Endodermal cell (in vitro differentiated cells): ENCODE measurements at regions not wholly inside any gene's neighbourhood (a gene's known extent, or its start where the extent isn't known, plus 50 kb on each side); places are given as distances from the start of the nearest gene placed in this dataset.

Experiments used
- DNase-seq: peaks from one replicate; pipeline ENCODE4 v3.0.0-alpha.2; 2017
- H3K27ac ChIP-seq: 2 replicates; pipeline ENCODE4 v1.5.1; 2013; ENCODE audit warnings: mild to moderate bottlenecking, low read depth, low read length, moderate library complexity
- H3K27me3 ChIP-seq: 2 replicates; pipeline ENCODE4 v1.6.1; 2013; ENCODE audit warnings: mild to moderate bottlenecking, low read length, moderate library complexity; ENCODE audit not compliant: insufficient read depth, control insufficient read depth, poor library complexity, severe bottlenecking
- H3K36me3 ChIP-seq: 2 replicates; pipeline ENCODE4 v1.7.0; 2013; ENCODE audit warnings: mild to moderate bottlenecking, low read length, moderate library complexity; ENCODE audit not compliant: control insufficient read depth, insufficient read depth
- H3K4me1 ChIP-seq: one replicate; pipeline ENCODE4 v1.7.0; 2013; ENCODE audit warnings: low read length; ENCODE audit not compliant: control insufficient read depth, insufficient read depth
- H3K4me3 ChIP-seq: 2 replicates; pipeline ENCODE4 v1.5.1; 2013; ENCODE audit warnings: mild to moderate bottlenecking, low read length, moderate library complexity
- H3K9ac ChIP-seq: 2 replicates; pipeline ENCODE4 v1.6.1; 2013; ENCODE audit warnings: mild to moderate bottlenecking, low read length, moderate library complexity; ENCODE audit not compliant: poor library complexity, severe bottlenecking; ENCODE audit errors: extremely low read depth
- H3K9me3 ChIP-seq: 2 replicates; pipeline ENCODE4 v1.6.1; 2013; ENCODE audit warnings: mild to moderate bottlenecking, low read length, moderate library complexity; ENCODE audit not compliant: control insufficient read depth
- H3K27ac Mint-ChIP-seq: 2 replicates; pipeline ENCODE4 v1.8.0; 2020; ENCODE audit warnings: mixed read lengths
- H3K27me3 Mint-ChIP-seq: 2 replicates; pipeline ENCODE4 v1.8.0; 2021; ENCODE audit warnings: mild to moderate bottlenecking, mixed read lengths; ENCODE audit not compliant: insufficient read depth
- H3K36me3 Mint-ChIP-seq: 2 replicates; pipeline ENCODE4 v1.8.0; 2020; ENCODE audit warnings: low read depth, mixed read lengths
- H3K4me1 Mint-ChIP-seq: 2 replicates; pipeline ENCODE4 v1.8.0; 2020; ENCODE audit warnings: mixed read lengths
- H3K4me3 Mint-ChIP-seq: 2 replicates; pipeline ENCODE4 v1.8.0; 2020; ENCODE audit warnings: mild to moderate bottlenecking, moderate library complexity, mixed read lengths
- H3K9me3 Mint-ChIP-seq: 2 replicates; pipeline ENCODE4 v1.8.0; 2020; ENCODE audit warnings: mild to moderate bottlenecking, mixed read lengths
- CTCF ChIP-seq: fragments of 200-600 bp; sonication (generic); conservative IDR thresholded peaks from 2 replicates; pipeline ENCODE4 v1.5.0; 2021; ENCODE audit warnings: antibody characterized with exemption, mild to moderate bottlenecking
- WGBS, 2 experiments: methylation state at CpG; one replicate each; pipeline versions ENCODE4 v1.1.5 to v1.1.7; 2013; ENCODE audit warnings: missing lambda C conversion rate in 2 of 2, mixed read lengths in 1 of 2; ENCODE audit not compliant: insufficient coverage in 1 of 2, insufficient read length in 1 of 2; 5-methylcytosine and 5-hydroxymethylcytosine counted together

GRCh38 chr2:42971381-42971780 is 179.0 kb upstream of the HAAO start:
- Mint-ChIP-seq H3K27ac (no peak overlapping the region), H3K4me1 (peaks cover 4% of the 10 kb centered on the region), H3K4me3 (no peak overlapping the region), H3K36me3 (peaks cover 2% of the 10 kb centered on the region), H3K9me3 (peaks cover 3% of the 10 kb centered on the region), H3K27me3 (peaks cover 2% of the 10 kb centered on the region)
- WGBS, 2 experiments = 82 to 97% methylated on average over 4 to 8 of the region's 8 CpGs
- no peak for DNase-seq
- Histone ChIP-seq H3K4me1 (no peaks in the 10 kb centered on the region), H3K27me3 (no peaks in the 10 kb centered on the region), H3K36me3 (no peaks in the 10 kb centered on the region), H3K4me3 (no peak overlapping the region), H3K9ac (no peak overlapping the region), H3K27ac (no peak overlapping the region), H3K9me3 (no peaks in the 10 kb centered on the region)
- TF ChIP-seq CTCF = no peak

DNA sequence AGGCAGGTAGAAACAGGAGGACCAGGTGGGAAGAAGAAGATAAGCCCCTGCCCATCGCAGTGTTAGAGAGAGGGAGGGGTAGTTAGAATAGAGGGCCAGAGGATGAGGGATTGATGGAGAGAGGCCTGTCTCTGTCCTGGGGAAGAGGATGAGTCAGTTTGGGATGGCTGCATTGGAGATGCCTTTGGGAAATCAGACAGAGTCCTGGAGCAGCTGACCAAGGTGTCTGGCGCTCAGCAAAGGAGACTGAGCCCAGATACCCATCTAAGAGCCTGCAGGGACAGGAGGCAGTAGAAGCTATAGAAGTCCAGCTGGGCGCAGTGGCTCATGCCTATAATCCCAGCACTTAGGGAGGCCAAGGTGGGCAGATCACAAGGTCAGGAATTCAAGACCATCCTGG is 177.8 kb upstream of the HAAO start:
- Mint-ChIP-seq H3K4me3 (no peak overlapping the region), H3K4me1 (peaks cover 12% of the 10 kb centered on the region), H3K27me3 (peaks cover 2% of the 10 kb centered on the region), H3K36me3 (peaks cover 2% of the 10 kb centered on the region), H3K9me3 (peaks cover 3% of the 10 kb centered on the region), H3K27ac (no peak overlapping the region)
- Histone ChIP-seq H3K9me3 (no peaks in the 10 kb centered on the region), H3K4me3 (no peak overlapping the region), H3K27me3 (no peaks in the 10 kb centered on the region), H3K36me3 (no peaks in the 10 kb centered on the region), H3K4me1 (no peaks in the 10 kb centered on the region), H3K27ac (no peak overlapping the region), H3K9ac (no peak overlapping the region)
- no peak for DNase-seq
- TF ChIP-seq CTCF = no peak
- WGBS, 2 experiments = 90 to 91% methylated on average over 3 of the region's 3 CpGs

GRCh38 chr2:42969231-42970150 is 177.1 kb upstream of the HAAO start:
- H3K36me3 Mint-ChIP-seq = peaks cover 2% of the 10 kb centered on the region
- H3K4me3 Mint-ChIP-seq = no peak overlapping the region
- Histone ChIP-seq H3K27me3 (no peaks in the 10 kb centered on the region), H3K9ac (no peak overlapping the region), H3K4me3 (no peak overlapping the region), H3K4me1 (no peaks in the 10 kb centered on the region), H3K27ac (no peak overlapping the region), H3K36me3 (no peaks in the 10 kb centered on the region), H3K9me3 (no peaks in the 10 kb centered on the region)
- peaks cover 13% of the 10 kb centered on the region for H3K4me1 Mint-ChIP-seq
- no peak overlapping the region for H3K27ac Mint-ChIP-seq
- peaks cover 3% of the 10 kb centered on the region for H3K9me3 Mint-ChIP-seq
- WGBS, 2 experiments = 85 to 91% methylated on average over 3 to 12 of the region's 12 CpGs
- peaks cover 2% of the 10 kb centered on the region for H3K27me3 Mint-ChIP-seq
- DNase-seq = no peak
- TF ChIP-seq CTCF = no peak
